ENCODE measurements at regions not wholly inside any gene's neighbourhood (a gene's known extent, or its start where the extent isn't known, plus 50 kb on each side); places are given as distances from the start of the nearest gene placed in this dataset.

GRCh38 chr6:132977413-132977812, 163.0 kb downstream of the RPS12 start:
- TF ChIP-seq CTCF (IDR thresholded peaks at IDR 0.05) (no peak), EZH2 (IDR thresholded peaks at IDR 0.05; ENCODE audit: borderline replicate concordance, insufficient read depth, low read depth, low read length, poor library complexity, severe bottlenecking) (no peak)
